ENCODE measurements at regions not wholly inside any gene's neighbourhood (a gene's known extent, or its start where the extent isn't known, plus 50 kb on each side); places are given as distances from the start of the nearest gene placed in this dataset.
A peak's percentile ranks its signal among the peaks of the same experiment; 100 is the strongest.
"Not testable (repeated sequence)": the region's sequence is repeated elsewhere in the genome, so short reads cannot be mapped to it uniquely, and the experiment has no call there.

DNA sequence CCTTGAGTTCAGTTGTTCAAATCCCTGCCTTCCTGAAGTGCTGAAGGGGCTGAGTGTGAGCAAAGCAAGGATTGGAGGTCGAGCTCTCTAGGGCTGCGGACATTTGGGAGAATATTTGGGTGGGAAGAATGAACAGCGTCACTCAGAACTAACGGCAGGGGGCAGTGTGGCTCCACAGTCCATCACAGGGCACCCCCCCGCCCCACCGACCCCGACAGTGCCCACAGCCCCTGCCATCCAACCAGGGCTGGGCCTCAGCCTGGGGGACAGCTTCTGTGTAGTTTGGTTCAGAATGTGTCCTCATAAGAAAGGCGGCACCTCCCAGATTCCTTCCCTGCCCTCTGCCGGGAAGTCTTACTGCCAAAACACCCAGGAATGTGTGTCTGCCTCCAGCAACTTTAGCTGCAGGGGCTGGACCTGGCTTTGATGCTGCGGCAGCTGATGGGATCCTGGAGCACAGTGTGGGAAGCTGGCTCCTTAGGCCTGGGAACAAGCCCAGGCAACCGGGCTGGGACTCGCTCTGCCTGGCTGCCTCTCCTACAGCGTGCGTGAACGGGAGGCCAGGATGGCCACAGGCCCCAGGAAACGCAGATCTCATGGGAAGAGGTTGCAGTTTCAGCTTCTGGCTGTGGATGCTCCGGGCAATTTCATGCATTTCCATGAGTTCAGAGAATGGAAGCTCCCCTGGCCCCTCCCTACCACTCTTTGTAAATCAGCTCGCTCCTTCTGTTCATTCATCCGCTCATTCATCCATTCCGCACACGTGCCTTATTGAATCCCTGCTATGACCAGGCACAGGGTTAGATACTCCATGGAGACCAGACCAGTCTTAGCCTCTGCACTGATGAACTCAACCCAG lies 104.9 kb upstream of the TMPRSS2 start:
- DNase-seq (ENCODE audit: low spot score), result no peak

DNA sequence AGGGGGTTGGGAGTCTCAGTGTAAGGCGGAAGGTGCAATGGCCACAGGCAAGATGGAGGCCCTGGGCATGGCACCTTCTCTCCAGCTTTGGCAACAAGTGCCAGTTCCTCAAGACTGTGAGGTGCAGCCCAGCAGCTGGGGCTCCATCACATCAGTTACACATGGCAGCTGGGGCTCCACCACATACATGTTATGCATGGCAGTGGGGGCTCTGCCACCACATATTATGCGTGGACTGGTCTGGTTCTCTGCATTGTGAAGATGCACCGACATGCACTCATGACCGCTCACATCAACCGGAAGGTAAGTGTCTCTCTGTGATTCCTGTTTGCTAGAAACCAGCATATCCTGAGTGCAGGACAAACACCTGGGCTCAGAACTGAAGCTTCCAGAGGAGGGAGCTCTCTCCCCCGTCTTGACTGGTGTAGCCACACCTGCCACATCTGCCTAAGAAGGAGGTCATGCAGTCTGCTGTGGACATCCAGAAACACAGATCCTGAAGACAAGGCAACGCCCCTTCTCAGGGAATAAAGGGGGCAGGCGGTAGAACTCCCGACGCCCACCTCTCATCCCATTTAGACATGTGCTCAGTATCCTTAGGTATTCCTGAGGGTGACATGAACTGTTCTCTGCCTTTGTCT lies 104.1 kb upstream of the TMPRSS2 start:
- no peak for DNase-seq (ENCODE audit: low spot score)

DNA sequence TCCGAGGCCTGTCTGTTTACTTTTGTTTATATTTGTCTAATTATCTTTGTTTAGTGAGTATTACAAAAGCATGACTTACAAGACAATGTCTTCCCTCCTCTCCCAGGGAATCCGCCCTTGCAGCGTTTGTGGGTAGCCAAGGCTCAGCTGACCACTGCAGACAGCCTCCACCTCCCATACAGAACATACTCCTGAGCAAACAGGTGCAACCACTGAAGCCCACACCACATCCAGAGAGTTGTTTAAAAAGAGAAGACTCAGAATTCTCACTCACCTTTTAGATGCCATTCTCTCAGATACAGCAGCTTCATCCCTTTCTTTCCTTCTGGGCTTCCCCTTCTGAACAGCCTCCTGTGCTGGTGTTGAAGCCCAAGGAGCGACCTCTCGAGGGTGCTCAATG lies 103.5 kb upstream of the TMPRSS2 start:
- DNase-seq (ENCODE audit: low spot score), result no peak

DNA sequence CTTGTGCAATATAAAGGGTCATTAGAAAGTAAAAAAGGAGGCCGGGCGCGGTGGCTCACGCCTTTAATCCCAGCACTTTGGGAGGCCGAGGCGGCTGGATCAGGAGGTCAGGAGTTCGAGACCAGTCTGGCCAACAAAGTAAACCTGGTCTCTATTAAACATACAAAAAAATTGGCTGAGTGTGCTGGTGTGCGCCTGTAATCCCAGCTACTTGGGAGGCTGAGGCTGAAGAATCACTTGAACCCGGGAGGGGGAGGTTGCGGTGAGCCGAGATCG lies 102.8 kb upstream of the TMPRSS2 start:
- DNase-seq (ENCODE audit: low spot score), result not testable (repeated sequence)

DNA sequence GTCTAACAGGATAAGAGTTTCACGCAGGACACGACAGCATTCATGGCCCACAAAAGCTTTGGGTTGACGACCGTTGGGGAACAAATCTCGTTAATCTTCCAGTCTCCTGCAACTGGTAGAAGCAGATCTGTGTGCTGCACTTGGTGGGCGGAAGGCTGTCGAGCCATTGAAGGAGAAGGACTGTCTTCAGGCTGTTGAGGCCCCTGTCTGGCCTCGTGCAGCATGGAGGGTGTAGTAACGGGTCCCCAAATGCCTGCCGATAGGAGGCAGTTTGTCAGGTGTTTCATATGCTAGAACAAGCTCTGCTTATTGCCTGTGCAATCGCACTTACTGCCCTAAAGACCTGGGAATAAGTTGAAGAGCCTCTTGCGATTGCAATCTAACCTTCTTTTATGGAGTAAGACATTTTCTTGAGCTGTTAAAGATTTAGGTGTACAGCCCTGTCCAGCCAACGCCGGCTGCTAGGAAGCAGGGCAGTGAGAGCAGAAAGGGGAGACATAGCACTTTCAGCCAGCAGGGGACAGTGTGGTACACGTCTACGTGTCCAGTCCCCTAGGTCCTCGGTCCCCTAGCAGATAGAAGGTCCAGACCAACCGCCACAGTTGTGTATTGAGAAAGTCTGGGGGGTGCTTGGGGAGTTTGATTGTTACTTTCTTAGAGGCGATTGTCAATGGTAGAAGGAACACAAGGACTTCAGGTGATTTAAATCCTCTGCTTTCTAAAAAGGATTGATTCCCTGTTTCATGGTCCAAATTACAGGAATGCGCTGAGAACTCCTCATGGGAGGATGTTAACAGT lies 102.3 kb upstream of the TMPRSS2 start:
- no peak for DNase-seq (ENCODE audit: low spot score)

DNA sequence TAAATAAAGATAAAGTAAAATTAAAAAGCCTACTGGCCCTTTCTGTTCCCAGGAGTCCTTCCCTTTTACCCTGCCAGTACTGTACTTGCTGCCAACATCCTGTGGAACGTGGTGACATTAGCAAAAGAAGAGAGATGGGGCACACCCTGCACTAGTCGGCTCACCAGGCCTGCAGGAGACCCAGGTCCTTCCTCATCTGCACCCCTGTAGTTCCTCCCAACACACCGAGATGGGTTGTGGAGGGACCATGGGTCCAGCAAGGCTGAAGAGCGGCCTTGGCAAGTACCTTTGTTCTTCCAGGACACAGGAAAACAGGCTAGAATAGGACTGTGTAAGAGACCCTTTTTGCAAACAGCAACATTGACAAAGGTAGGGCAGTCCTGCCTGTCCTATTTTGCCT lies 98.7 kb upstream of the TMPRSS2 start:
- DNase-seq (ENCODE audit: low spot score), result no peak

- no peak for DNase-seq (ENCODE audit: low spot score)
These were observed 98.0 kb upstream of the TMPRSS2 start for GRCh38 chr21:41605934-41606285.

DNA sequence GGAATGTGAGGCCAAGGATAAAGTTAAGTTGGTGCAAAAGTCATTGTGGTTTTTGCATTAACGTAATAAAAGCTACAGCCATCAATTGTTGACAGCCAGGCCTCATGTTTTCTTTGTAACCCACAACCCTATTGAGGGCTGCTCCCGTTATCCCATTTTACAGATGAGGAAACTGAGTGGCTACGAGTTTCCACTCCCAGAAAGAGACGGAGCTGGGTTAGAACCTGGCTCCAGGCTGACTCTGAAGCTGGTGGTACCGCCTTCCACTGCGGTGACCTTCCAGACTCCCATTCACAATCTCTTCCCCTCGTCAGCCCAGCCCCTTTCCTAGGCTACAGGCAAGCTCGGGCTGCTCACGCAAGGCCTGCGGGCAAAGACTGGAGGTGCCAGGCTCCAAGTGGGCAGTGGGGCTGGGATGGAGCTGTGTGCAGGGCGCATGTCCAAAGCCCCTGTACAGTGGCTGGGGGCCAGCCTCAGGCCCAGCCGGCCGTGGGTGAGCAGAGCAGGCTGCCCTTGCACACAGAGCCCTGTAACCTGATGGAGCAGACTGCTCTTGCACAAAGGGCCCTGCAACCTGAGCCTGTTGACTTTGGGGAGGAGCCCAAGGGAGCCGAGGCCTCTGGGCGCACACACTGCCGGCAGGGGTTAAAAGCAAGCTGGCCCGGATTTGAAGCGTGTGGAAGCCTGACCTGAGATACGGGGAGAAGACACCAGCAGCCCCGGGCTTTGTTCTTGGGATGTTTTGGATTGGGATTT lies 97.4 kb upstream of the TMPRSS2 start:
- no peak for DNase-seq (ENCODE audit: low spot score)

GRCh38 chr21:41604583-41605041 lies 96.7 kb upstream of the TMPRSS2 start:
- no peak for DNase-seq (ENCODE audit: low spot score)

DNA sequence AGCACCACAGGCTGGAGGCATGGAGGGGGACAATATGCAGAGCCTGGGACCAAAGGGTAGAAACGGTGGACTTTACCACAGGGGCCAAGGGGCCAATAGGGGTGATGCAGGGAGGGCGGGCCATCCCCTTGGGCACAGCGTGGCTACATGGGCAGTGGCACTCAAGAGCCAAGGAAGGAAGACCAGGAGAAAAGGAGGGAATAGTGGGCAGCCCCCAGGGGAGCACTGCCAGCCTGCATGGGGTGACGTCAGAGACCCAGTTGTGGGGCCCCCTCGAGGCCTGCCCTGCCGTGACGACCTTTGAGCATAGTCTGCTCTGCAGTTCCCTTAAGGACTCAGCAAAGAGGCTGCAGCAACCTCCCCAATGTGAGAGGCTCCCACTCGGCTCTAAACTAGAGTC lies 95.5 kb upstream of the TMPRSS2 start:
- DNase-seq (ENCODE audit: low spot score), result no peak

DNA sequence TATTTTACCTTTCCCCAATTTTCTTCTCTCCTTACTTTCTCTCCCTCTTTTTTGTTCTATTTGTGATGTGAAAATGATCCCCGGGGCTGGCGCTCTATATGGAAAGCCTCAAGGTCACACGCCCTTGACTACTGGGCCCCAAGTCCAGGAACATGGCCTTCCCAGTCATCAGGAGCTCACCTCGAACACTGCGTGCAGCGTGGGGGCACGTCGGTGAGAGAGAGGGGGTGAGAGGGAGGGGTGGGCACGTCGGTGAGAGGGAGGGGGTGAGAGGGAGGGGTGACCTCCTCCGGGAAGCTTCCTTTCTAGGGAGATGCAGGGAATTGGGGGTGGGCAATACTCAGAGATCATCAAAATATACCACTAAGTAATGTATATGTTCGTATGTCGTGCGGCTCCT lies 94.6 kb upstream of the TMPRSS2 start:
- peak; percentile 33 for DNase-seq (ENCODE audit: low spot score)

- peak; percentile 30 for DNase-seq (ENCODE audit: low spot score)
These were observed 93.8 kb upstream of the TMPRSS2 start for GRCh38 chr21:41601573-41602368.

DNA sequence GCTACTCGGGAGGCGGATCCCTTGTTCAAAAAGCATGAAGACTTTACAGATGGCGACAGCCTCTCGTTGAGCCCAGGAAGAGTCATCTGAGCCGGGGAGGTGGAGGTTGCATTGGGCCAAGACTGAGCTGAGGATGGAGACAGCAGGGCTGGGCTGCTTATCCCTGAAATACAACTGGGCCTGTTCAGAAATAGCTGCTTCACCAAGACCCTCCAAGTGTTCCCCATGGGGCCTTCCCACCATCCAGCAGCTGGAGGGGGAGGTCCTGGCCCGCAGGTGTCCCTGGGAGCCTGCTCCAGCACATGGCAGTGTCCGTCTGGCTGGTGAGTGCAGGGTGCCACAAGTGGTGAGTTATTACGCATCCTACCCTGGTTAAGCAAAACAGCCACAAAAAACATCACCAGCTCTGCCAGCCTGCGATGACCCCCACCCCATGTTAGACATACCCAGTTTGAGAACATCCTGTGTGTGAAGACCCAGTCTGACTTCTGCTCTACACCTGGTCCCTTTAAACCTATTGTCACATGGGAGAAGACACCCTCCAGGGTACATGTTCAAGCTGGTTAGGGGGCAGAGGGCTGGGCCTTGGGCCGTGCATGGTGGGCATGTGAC lies 93.1 kb upstream of the TMPRSS2 start:
- peak; percentile 65 for DNase-seq (ENCODE audit: low spot score)

GRCh38 chr21:41600556-41600955 lies 92.6 kb upstream of the TMPRSS2 start:
- DNase-seq (ENCODE audit: low spot score), result peak; percentile 81

GRCh38 chr21:41600116-41600515 lies 92.2 kb upstream of the TMPRSS2 start:
- peak; percentile 64 for DNase-seq (ENCODE audit: low spot score)

DNA sequence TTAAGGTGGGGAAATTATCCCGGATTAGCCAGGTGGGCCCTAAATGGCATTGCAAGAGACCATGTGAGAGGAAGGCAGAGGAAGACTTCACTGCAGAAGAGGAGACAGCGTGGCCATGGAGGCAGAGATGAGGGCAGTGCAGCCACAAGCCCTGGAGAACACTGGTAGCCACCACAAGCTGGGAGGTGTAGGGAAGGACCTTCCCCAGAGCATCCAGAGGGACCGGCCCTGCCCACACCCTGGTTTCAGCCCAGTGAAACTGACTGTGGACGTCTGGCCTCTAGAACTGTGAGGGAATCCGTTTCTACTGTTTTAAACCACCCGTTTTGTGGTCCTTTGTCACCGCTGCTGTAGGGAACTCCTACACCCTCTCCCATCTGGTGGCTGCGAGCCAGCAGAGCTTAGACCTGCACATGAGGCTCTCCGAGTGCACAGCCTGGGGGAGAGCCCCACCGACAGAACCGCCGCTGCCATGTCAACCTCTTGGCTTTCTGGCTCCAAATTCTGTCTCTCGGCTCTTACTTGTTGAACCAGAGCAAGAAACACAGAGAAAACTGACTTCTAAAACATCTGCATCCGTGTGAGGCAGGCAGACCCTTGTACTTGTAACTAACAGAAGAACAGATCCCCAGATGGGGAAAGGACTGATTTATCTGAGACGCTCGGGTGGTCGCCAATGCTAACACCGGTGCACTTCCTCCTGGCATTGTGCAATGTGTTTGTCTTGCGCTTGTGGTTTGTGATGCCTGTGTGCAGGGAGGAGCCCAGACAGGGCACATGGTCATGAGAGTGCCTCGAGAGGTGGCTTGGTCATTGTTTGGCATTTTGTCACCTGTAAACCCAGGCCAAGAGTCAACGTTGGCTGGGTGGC lies 90.8 kb upstream of the TMPRSS2 start:
- peak; percentile 76 for DNase-seq (ENCODE audit: low spot score)

DNA sequence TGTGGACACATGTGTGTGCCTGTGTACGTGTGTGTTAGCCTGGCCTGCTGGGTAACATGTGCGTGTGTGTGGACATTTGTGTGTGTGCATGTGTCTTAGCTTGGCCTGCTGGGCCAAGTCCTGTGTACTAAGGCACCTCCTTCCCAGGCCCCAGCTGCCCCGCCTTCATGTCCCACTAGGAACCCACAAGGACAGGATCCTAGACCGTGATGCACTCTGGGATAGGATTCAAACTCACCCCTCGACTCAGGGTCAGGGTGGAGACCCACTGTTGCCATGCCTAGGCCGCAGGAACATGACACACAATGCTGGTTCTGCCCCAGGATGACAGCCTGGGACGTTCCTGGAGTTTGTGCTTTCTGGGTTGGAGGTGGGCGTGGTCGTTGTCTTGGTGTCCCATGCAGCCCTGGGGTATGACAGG lies 89.9 kb upstream of the TMPRSS2 start:
- DNase-seq (ENCODE audit: low spot score), result peak; percentile 80

DNA sequence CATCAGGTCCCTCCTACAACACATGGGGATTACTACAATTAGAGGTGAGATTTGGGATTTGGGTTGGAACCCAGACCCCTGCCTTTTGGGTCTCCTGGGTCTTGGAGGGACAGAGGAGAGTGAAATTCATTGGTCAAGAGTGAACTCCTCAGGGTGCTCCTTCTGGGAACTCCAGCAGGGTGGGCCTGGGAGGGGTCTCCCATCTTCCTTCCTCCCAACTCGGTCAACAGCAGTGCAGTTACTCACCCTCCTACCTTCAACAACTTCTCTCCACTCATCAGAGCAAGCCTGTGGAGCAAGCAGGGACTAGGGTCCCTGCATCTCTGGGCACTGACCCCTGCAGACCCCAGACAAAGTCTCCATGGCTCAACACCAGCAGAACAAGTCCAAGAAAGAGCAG lies 89.3 kb upstream of the TMPRSS2 start:
- peak; percentile 22 for DNase-seq (ENCODE audit: low spot score)

DNA sequence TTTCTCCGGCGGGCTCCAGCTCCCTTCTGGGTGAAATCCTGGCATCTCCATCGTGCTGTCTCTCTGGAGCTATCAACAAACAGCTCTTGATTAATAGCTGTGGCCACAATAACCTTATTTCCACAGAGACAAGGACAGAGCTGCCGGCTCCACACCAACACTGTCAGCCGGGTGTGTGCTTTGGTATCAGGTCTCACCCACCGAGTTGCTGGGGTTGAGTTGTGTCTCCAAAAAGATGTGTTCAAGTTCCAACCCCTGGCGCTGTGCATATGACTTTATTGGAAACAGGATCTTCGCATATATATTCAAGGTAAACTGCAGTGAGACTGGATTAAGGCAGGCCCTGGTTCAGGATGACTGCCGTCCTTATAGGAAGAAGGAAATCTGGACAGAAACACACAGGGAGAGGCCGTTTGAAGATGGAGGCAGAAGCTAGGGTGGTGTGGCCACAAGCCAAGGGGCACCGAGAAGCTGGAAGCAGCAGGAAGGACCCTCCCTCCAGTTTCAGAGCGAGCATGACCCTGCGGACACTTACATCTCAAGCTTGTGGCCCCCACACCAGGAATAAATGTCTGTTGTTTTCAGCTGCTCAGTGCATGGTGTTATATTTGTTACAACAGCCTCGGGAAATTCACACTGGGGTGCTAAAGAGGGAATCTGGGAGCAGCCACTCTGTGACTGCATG lies 88.4 kb upstream of the TMPRSS2 start:
- DNase-seq (ENCODE audit: low spot score), result peak; percentile 71

Data from mesenteric fat pad (tissue), 1 donor.